ENCODE measurements at regions not wholly inside any gene's neighbourhood (a gene's known extent, or its start where the extent isn't known, plus 50 kb on each side); places are given as distances from the start of the nearest gene placed in this dataset.
"Not testable (repeated sequence)": the region's sequence is repeated elsewhere in the genome, so short reads cannot be mapped to it uniquely, and the experiment has no call there.

GRCh38 chr6:134429861-134430380 is 112.0 kb upstream of the SGK1 start:
- DNase-seq (ENCODE audit: low read depth in 2 of 2): no peak

GRCh38 chr6:134427721-134428120 is 109.8 kb upstream of the SGK1 start:
- DNase-seq (ENCODE audit: low read depth in 2 of 2): no peak

GRCh38 chr6:134426623-134427022 is 108.7 kb upstream of the SGK1 start:
- no peak for DNase-seq (ENCODE audit: low read depth in 2 of 2)

- not testable (repeated sequence) for DNase-seq (ENCODE audit: low read depth in 2 of 2)
Measured at GRCh38 chr6:134425917-134426316, 108.0 kb upstream of the SGK1 start.

GRCh38 chr6:134425513-134425912 is 107.6 kb upstream of the SGK1 start:
- no peak for DNase-seq (ENCODE audit: low read depth in 2 of 2)

- DNase-seq (ENCODE audit: low read depth in 2 of 2): no peak
Measured at GRCh38 chr6:134424798-134425170, 106.9 kb upstream of the SGK1 start.

GRCh38 chr6:134424165-134424797 is 106.4 kb upstream of the SGK1 start:
- DNase-seq (ENCODE audit: low read depth in 2 of 2): no peak

- DNase-seq (ENCODE audit: low read depth in 2 of 2): no peak
Measured at GRCh38 chr6:134422426-134423231, 104.7 kb upstream of the SGK1 start.

GRCh38 chr6:134421501-134421900 is 103.6 kb upstream of the SGK1 start:
- no peak for DNase-seq (ENCODE audit: low read depth in 2 of 2)

- no peak for DNase-seq (ENCODE audit: low read depth in 2 of 2)
Measured at GRCh38 chr6:134420614-134421181, 102.8 kb upstream of the SGK1 start.

- no peak for DNase-seq (ENCODE audit: low read depth in 2 of 2)
Measured at GRCh38 chr6:134419716-134420115, 101.8 kb upstream of the SGK1 start.

- no peak for DNase-seq (ENCODE audit: low read depth in 2 of 2)
Measured at GRCh38 chr6:134416418-134417154, 98.7 kb upstream of the SGK1 start.

GRCh38 chr6:134415656-134416055 is 97.7 kb upstream of the SGK1 start:
- DNase-seq (ENCODE audit: low read depth in 2 of 2): no peak

- DNase-seq (ENCODE audit: low read depth in 2 of 2): no peak
Measured at GRCh38 chr6:134415194-134415593, 97.3 kb upstream of the SGK1 start.

GRCh38 chr6:134414793-134415192 is 96.9 kb upstream of the SGK1 start:
- no peak for DNase-seq (ENCODE audit: low read depth in 2 of 2)

- DNase-seq (ENCODE audit: low read depth in 2 of 2): no peak
Measured at GRCh38 chr6:134413241-134413643, 95.3 kb upstream of the SGK1 start.

GRCh38 chr6:134410541-134410940 is 92.6 kb upstream of the SGK1 start:
- DNase-seq (ENCODE audit: low read depth in 2 of 2): no peak

GRCh38 chr6:134407791-134408190 is 89.9 kb upstream of the SGK1 start:
- no peak for DNase-seq (ENCODE audit: low read depth in 2 of 2)

- no peak for DNase-seq (ENCODE audit: low read depth in 2 of 2)
Measured at GRCh38 chr6:134406311-134406710, 88.4 kb upstream of the SGK1 start.

- no peak for DNase-seq (ENCODE audit: low read depth in 2 of 2)
Measured at GRCh38 chr6:134405386-134406087, 87.6 kb upstream of the SGK1 start.

GRCh38 chr6:134403312-134403711 is 85.4 kb upstream of the SGK1 start:
- not testable (repeated sequence) for DNase-seq (ENCODE audit: low read depth in 2 of 2)

Measured in stimulated activated CD8-positive, alpha-beta memory T cell treated with anti-CD3 and anti-CD28 coated beads, Interleukin-15, amount 100 ng/mL, for 48 hours (primary cell).